Left lung (tissue), 4 donors: ENCODE measurements at regions not wholly inside any gene's neighbourhood (a gene's known extent, or its start where the extent isn't known, plus 50 kb on each side); places are given as distances from the start of the nearest gene placed in this dataset.
"Not testable (repeated sequence)": the region's sequence is repeated elsewhere in the genome, so short reads cannot be mapped to it uniquely, and the experiment has no call there.

ENCODE experiments used
- ATAC-seq: fragments of 200-7000 bp; cut with Tn5 transposase; one replicate; pipeline ENCODE4 v1.9.1; 2020; ENCODE audit warnings: moderate library complexity
- DNase-seq, 4 donors: peaks; one replicate each; pipeline ENCODE4 v3.0.0-alpha.2; 2013 to 2020
- H3K27ac ChIP-seq, 2 donors: fragments of 200-600 bp; sonication (generic) in 1 of 2; one replicate each; pipeline versions ENCODE4 v1.5.0 to v1.8.0; 2020 to 2021
- H3K27me3 ChIP-seq, 2 donors: fragments of 200-600 bp; sonication (generic) in 1 of 2; one replicate each; pipeline versions ENCODE4 v1.5.0 to v1.8.0; 2020 to 2021
- H3K36me3 ChIP-seq, 2 donors: fragments of 200-600 bp; sonication (generic) in 1 of 2; one replicate each; pipeline versions ENCODE4 v1.5.0 to v1.8.0; 2020 to 2021
- H3K4me1 ChIP-seq, 2 donors: fragments of 200-600 bp; one replicate each; pipeline ENCODE4 v1.8.0; 2021
- H3K4me3 ChIP-seq, 2 donors: fragments of 200-600 bp; sonication (generic) in 1 of 2; one replicate each; pipeline versions ENCODE4 v1.5.0 to v1.8.0; 2020 to 2021; ENCODE audit warnings: mild to moderate bottlenecking in 1 of 2
- H3K9me3 ChIP-seq, 2 donors: fragments of 200-600 bp; sonication (generic) in 1 of 2; one replicate each; pipeline versions ENCODE4 v1.5.0 to v1.8.0; 2020 to 2021
- intact Hi-C, 2 donors: fragments of 100-400 bp; cut with DNase I; formaldehyde crosslinking; loops; one replicate each; pipeline versions ENCODE4 v1.11.2 to v1.14.2; 2022
- TF ChIP-seq, protein P1 (sequence below), 2 donors: fragments of 200-600 bp; sonication (generic) in 1 of 2; IDR thresholded peaks; one replicate each; pipeline versions ENCODE4 v1.5.0 to v1.8.0; 2021; ENCODE audit warnings: antibody characterized with exemption in 2 of 2
- donor health status: DM: no; HTN: yes; CAD: no.
- donor health status: DM: no; HTN: no; CAD: no.

DNA sequence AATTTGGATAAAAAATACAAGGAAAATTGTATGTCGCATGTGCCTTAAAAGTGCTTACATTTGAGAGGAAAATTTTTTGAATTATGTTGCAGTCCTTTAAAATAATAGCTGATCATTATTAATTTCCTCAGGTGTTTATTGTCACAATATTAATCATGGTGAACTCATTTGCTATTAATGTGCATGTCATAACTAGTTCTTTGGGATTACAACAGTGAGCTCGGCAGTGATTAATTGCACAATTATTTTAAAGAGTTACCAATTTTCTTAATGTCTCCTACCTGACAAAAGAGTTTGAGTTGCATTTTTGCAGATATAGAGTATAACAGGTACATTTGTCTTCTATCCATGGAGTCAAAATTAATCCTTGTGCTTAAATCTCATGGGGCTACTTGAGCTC, 854.3 kb downstream of the BRINP3 start:
- TF ChIP-seq, protein P1, sequence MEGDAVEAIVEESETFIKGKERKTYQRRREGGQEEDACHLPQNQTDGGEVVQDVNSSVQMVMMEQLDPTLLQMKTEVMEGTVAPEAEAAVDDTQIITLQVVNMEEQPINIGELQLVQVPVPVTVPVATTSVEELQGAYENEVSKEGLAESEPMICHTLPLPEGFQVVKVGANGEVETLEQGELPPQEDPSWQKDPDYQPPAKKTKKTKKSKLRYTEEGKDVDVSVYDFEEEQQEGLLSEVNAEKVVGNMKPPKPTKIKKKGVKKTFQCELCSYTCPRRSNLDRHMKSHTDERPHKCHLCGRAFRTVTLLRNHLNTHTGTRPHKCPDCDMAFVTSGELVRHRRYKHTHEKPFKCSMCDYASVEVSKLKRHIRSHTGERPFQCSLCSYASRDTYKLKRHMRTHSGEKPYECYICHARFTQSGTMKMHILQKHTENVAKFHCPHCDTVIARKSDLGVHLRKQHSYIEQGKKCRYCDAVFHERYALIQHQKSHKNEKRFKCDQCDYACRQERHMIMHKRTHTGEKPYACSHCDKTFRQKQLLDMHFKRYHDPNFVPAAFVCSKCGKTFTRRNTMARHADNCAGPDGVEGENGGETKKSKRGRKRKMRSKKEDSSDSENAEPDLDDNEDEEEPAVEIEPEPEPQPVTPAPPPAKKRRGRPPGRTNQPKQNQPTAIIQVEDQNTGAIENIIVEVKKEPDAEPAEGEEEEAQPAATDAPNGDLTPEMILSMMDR (IDR thresholded peaks at IDR 0.05) = no peak
- H3K27me3 ChIP-seq = no peaks in the 10 kb centered on the region
- no peaks in the 10 kb centered on the region for H3K36me3 ChIP-seq
- peaks cover 0 to 3% of the 10 kb centered on the region in 2 donors for H3K9me3 ChIP-seq
- no peak for ATAC-seq
- no peaks in the 10 kb centered on the region for H3K4me1 ChIP-seq
- DNase-seq = no peak
- intact Hi-C loops = no loop called here
- H3K4me3 ChIP-seq = no peak overlapping the region
- no peak overlapping the region for H3K27ac ChIP-seq

- Histone ChIP-seq H3K9me3 (no peaks in the 10 kb centered on the region), H3K27me3 (no peaks in the 10 kb centered on the region), H3K4me3 (no peak overlapping the region), H3K27ac (no peak overlapping the region), H3K36me3 (no peaks in the 10 kb centered on the region), H3K4me1 (no peaks in the 10 kb centered on the region)
- TF ChIP-seq, protein P1 (IDR thresholded peaks at IDR 0.05) = no peak
- no peak for ATAC-seq
- intact Hi-C loops = no loop called here
- DNase-seq = no peak
These were observed 850.2 kb downstream of the BRINP3 start for GRCh38 chr1:189627427-189627826.

DNA sequence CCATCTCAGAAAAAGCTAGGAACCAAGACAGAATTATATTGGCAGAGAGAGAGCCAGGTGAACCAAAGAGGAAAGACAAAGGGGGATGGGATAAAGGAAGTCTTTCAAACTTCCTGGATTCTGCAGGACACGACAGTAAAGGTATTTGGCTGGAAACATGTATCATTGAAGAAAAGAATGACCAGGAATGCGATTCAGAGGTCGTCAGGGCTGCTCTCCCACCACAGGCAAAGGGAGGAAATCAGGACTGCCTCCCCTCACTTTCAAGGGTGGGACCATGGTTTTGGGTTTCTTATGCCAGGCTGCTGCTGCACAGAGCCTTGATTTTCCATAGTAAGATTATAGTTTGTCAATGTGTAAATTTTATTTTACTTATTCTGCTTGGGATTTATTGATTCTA, 848.8 kb downstream of the BRINP3 start:
- Histone ChIP-seq H3K9me3 (no peaks in the 10 kb centered on the region), H3K27me3 (no peaks in the 10 kb centered on the region), H3K4me3 (no peak overlapping the region), H3K36me3 (no peaks in the 10 kb centered on the region), H3K27ac (no peak overlapping the region), H3K4me1 (no peaks in the 10 kb centered on the region)
- ATAC-seq = no peak
- intact Hi-C loops = no loop called here
- TF ChIP-seq, protein P1 (IDR thresholded peaks at IDR 0.05) = no peak
- DNase-seq = no peak

- H3K27me3 ChIP-seq = no peaks in the 10 kb centered on the region
- H3K9me3 ChIP-seq = peaks cover 0 to 3% of the 10 kb centered on the region in 2 donors
- DNase-seq (no peak), ATAC-seq (no peak)
- H3K36me3 ChIP-seq = no peaks in the 10 kb centered on the region
- no peak overlapping the region for H3K4me3 ChIP-seq
- intact Hi-C loops = no loop called here
- no peak overlapping the region for H3K27ac ChIP-seq
- TF ChIP-seq, protein P1 (IDR thresholded peaks at IDR 0.05) = no peak
- no peaks in the 10 kb centered on the region for H3K4me1 ChIP-seq
These were observed 844.0 kb downstream of the BRINP3 start for GRCh38 chr1:189633658-189634057.

GRCh38 chr1:189637041-189637440, 840.6 kb downstream of the BRINP3 start:
- Histone ChIP-seq H3K36me3 (no peaks in the 10 kb centered on the region), H3K27ac (no peak overlapping the region), H3K27me3 (no peaks in the 10 kb centered on the region), H3K4me3 (no peak overlapping the region), H3K9me3 (peaks cover 0 to 3% of the 10 kb centered on the region in 2 donors), H3K4me1 (no peaks in the 10 kb centered on the region)
- TF ChIP-seq, protein P1 (IDR thresholded peaks at IDR 0.05) = no peak
- DNase-seq (no peak), ATAC-seq (no peak)
- intact Hi-C loops = no loop called here

DNA sequence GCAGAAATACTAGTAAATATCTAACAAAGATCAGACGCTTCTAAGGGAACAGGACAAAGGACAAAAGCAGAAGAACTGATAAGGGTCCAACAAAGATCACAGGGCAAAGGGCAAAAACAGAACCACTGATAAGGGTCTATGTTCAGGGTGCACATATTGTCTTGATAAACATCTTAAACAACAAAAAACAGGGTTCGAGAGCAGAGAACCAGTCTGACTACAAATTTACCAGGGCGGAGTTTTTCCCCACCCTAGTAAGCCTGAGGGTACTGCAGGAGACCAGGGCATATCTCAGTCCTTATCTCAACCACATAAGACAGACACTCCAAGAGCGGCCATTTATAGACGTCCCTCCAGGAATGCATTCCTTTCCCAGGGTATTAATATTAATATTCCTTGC, 833.5 kb downstream of the BRINP3 start:
- intact Hi-C loops, H3K4me3 ChIP-seq, H3K9me3 ChIP-seq, DNase-seq, H3K36me3 ChIP-seq, ATAC-seq, H3K27ac ChIP-seq, H3K27me3 ChIP-seq, H3K4me1 ChIP-seq: not testable (repeated sequence)
